ENCODE measurements at regions not wholly inside any gene's neighbourhood (a gene's known extent, or its start where the extent isn't known, plus 50 kb on each side); places are given as distances from the start of the nearest gene placed in this dataset.

DNA sequence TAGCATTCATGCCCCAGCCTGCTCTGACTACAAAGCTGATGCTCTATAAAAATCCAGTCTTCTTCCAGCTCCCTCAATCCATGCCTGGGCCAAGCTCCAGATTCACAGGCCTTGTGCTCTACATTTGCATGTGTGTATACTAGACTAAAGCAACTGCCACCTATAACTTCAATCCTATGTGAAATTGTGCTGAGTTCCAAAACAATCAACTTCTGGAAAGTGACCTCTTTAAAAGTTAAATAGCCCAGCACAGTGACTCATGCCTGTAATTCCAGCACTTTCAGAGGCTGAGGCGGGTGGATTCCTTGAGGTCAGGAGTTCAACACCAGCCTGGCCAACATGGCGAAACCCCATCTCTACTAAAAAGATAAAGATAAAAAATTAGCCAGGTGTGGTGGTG is 114.3 kb upstream of the ZC3H12C start:
- no peak for DNase-seq

- no peak for DNase-seq
Measured at GRCh38 chr11:109981031-109981636, 112.1 kb upstream of the ZC3H12C start.

- DNase-seq = no peak
Measured at GRCh38 chr11:109983358-109983757, 109.8 kb upstream of the ZC3H12C start.

DNA sequence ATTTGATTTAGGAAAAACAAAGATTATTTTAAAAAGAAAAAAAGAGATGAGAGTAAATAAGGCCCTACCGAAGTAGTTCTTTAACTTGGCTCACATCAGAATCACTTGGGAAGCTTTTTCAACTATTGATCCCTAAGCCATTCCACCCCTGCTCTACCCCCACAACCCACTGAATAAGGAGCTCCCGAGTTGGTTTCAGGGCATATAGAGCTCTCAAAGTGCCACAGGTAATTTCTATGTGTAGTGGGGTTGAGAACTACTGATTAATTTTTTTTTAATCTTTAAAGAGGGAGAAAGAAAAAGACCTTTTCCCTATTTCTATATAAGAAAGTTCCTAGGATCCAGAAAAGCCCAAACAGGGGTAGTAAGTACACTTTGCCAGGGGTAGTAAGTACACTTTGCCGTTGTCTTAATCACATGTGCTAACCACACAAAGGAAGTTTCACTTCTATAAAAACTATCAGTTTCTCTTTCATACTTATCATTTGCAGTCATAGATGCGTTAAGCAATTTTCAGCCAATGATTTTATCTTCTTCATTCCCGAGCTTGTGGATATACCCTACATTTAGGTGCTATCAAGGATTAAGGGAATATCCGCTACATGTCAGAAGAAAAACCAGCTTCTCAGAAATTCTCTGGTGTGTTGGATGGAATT is 108.4 kb upstream of the ZC3H12C start:
- no peak for DNase-seq

- no peak for DNase-seq
Measured at GRCh38 chr11:109986488-109986887, 106.7 kb upstream of the ZC3H12C start.

DNA sequence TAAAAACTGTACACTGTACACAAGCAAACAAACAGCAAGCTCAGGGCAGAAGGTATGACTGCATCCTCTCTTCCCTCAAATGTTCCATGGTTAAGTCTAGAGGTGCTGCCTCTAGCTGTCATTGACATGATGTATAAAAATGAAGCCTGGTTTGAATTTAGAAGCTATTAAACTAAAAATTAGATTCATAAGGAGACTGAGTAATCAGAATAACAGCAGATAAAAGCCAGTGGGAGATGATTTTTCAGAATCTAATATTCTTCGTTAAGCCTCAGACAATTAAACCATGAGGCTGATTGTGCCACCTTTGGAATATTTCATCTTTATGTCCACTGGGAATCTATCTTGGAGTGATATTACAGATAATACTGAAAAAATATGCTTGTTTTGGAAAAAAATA is 101.4 kb upstream of the ZC3H12C start:
- DNase-seq = no peak

- DNase-seq = no peak
Measured at GRCh38 chr11:109993786-109994185, 99.4 kb upstream of the ZC3H12C start.

DNA sequence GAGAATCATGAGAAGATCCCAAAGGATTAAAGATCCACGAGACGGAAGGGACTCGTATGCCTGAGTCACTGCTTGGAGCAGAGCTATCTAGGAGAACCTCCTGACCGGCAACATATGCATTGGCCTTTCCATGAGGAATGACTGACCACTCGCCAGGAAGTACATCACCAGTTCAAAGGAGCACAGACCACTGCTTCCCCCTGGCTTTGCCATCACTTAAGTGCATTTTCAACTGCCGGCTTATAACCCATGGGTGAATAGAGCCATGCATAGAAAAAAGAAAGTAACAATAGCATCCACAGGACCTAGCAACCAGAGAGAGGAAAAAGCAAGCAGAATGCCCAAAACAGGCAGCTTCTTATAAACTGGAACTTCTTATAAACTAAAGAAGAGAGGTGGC is 98.3 kb upstream of the ZC3H12C start:
- no peak for DNase-seq

DNA sequence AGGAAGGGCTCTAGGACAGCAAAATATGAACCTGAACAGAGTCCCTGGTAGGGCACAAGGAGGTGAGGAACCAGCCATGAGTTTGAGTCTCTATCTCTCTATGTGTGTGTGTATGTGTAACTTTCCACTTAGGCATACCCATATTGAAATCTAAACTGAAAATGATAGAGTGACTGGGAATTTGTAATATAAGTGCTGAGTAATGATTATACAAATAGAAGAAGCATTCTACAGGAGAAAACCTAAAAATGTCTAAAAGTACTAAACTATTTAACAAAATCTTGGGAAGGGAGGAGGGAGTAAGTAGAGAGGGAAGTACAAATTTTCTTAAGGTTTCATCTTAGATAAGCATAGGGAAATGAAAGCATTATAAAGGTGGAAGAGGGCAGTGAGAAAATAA is 97.1 kb upstream of the ZC3H12C start:
- DNase-seq = no peak

GRCh38 chr11:109998921-109999320 is 94.3 kb upstream of the ZC3H12C start:
- DNase-seq = no peak

- DNase-seq = no peak
Measured at GRCh38 chr11:110000031-110000502, 93.1 kb upstream of the ZC3H12C start.

- no peak for DNase-seq
Measured at GRCh38 chr11:110000850-110001249, 92.3 kb upstream of the ZC3H12C start.

DNA sequence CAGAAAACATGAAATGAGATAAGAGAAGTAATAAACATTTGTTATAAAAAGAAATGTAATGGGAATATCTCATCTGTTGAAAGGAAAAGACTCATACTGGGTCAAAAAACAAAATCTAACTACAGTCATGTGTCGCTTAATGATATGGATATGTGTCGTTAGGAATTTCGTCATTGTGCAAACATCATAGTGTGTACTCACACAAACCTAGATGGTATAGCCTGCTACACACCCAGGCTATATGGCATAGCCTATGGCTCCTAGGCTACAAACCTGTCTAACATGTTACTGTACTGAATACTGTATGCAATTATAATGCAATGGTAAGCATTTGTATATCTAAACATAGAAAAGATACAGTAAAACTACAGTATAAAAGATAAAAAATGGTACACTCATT is 89.8 kb upstream of the ZC3H12C start:
- DNase-seq = no peak

DNA sequence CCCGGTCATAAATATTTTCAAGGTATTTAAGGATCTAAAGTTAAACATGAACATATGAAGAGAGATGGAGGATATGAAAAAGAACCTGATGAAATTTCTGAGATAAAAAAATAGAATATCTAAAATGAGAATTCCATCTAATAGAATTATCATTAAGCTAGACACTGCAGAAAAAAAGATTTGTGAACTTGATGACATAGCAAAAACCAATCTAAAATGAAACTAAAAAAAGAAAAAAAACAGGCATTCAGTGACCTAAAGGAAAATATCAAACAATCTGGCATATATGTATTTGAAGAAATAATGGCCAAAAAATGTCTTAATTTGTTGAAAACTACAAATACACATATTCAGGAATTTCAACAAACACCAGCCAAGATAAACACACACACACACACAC is 81.6 kb upstream of the ZC3H12C start:
- DNase-seq = no peak

- no peak for DNase-seq
Measured at GRCh38 chr11:110015695-110016094, 77.5 kb upstream of the ZC3H12C start.

DNA sequence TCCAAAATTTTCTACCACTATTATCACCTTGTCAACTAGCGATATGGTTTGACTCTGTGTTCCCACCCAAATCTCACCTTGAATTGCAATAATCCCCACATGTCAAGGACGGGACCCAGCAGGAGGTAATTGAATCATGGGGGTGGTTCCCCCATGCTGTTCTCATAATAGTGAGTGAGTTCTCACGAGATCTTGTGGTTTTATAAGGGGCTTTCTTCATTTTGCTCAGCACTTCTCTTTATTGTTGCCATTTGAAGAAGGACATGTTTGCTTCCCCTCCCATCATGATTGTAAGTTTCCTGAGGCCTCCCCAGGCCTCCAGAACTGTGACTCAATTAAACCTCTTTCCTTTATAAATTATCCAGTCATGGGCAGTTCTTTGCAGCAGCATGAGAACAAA is 73.5 kb upstream of the ZC3H12C start:
- DNase-seq = no peak

- DNase-seq = no peak
Measured at GRCh38 chr11:110022548-110022947, 70.6 kb upstream of the ZC3H12C start.

GRCh38 chr11:110023711-110024110 is 69.5 kb upstream of the ZC3H12C start:
- no peak for DNase-seq

DNA sequence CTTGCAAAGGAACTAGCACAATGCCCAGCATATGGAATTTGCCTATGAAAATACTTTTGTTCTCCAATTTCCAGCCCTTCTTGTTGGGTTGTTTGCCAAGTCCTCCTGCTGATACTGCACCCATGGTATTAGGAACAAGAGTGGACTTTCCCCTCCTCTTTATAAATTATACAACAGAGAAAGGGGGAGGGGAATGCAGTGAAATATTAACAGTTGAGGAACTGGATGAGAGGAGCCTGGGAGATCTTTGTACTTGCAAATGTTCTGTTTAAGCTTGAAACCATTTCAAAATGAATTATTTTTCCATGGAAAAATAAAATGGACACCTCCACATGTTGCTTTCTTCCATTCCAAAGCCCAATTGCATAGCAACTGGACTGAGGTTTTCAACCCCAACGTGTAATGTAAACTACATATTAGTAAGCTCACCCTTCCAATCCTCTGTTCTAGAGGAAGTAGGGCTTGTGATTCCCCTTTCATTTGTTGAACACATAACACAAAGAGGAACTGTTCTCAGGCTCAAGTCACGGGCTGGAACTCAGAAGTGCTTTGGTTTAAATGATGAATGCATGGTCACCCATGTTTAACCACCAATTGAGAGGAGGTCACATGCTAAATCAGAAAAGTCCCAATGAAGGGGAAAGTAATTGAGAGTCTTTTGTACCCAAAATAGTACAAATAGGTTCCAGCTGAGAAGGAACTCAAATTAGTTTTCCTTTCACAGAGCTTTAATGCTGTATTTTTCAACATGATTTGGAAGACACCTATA is 66.2 kb upstream of the ZC3H12C start:
- no peak for DNase-seq

- no peak for DNase-seq
Measured at GRCh38 chr11:110027627-110028371, 65.4 kb upstream of the ZC3H12C start.

DNA sequence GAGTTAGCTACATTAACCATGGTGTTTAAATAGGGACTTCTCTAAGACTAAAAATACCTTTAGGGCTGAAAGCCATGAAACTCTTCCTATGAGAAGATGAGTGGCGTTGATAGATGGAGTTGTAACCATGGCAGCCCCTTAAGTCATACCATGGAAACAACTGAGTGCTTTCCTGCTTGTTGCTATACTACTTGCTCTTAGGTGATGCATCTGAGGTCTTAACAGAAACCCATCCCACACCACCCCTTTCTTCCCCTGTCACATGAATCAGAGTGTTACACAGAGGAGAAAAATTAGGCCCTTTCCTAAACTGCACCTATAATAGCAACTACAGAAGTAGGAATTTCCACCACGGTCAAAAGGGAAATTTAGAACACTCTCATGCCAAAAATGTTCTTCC is 64.3 kb upstream of the ZC3H12C start:
- DNase-seq = no peak

DNA sequence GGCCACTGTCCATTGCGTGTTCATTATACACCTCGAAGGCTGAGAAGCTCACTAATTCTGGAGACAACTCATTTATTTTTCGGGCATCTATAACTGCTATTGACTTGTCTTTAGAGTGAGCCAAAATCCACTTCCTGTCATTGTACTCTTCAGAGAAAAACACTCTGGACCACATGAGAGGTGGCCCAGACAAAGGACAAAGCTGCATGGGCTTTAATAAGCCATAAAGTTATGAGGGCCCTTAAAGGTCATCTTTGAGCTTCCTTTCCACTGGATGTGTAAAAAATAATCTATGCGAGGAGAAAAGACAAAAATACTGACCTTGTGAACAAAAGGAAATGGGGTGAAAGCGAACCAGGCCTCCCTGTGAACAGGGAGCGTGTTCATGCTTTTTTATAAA is 63.5 kb upstream of the ZC3H12C start:
- DNase-seq = no peak

GRCh38 chr11:110031171-110031570 is 62.0 kb upstream of the ZC3H12C start:
- DNase-seq = no peak

DNA sequence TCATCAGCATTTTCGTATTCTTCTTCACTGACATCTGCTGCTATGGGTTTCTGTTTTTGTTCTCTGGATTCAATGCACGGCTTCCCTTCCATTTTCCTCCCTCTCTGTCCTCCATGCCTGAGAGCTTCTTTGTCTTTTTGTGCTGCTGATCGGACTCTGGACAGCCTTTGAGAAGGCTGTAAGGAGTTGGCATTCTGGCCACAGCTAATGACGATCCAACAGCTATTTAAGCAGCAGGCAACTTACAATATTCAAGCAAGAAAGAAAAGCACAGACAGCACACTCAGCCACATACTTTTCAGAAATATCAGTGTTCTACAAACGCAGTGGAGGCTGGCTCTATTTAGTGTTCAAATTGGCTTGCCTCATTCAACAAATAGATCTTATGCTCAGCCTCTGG is 60.9 kb upstream of the ZC3H12C start:
- DNase-seq = no peak
